BLaER1 (cell line): ENCODE measurements at regions not wholly inside any gene's neighbourhood (a gene's known extent, or its start where the extent isn't known, plus 50 kb on each side); places are given as distances from the start of the nearest gene placed in this dataset.

Experiments used
- H3K27ac ChIP-seq: shearing (Covaris generic); formaldehyde crosslinking; 2 replicates; pipeline ENCODE4 v1.8.1; 2022
- H3K27me3 ChIP-seq: shearing (Covaris generic); formaldehyde crosslinking; 2 replicates; pipeline ENCODE4 v1.8.1; 2022
- H3K36me3 ChIP-seq: shearing (Covaris generic); formaldehyde crosslinking; 2 replicates; pipeline ENCODE4 v1.8.1; 2022
- H3K4me1 ChIP-seq: shearing (Covaris generic); formaldehyde crosslinking; 2 replicates; pipeline ENCODE4 v1.8.1; 2022
- H3K4me2 ChIP-seq: shearing (Covaris generic); formaldehyde crosslinking; 2 replicates; pipeline ENCODE4 v1.8.1; 2022
- H3K4me3 ChIP-seq: shearing (Covaris generic); formaldehyde crosslinking; 2 replicates; pipeline ENCODE4 v1.8.1; 2022
- H3K9ac ChIP-seq: shearing (Covaris generic); formaldehyde crosslinking; 2 replicates; pipeline ENCODE4 v1.8.1; 2022
- H3K9me3 ChIP-seq: shearing (Covaris generic); formaldehyde crosslinking; 2 replicates; pipeline ENCODE4 v1.8.1; 2022
- H4K20me1 ChIP-seq: shearing (Covaris generic); formaldehyde crosslinking; 2 replicates; pipeline ENCODE4 v1.8.1; 2022
- Cebpa-rat ChIP-seq: shearing (Covaris generic); IDR thresholded peaks from 2 replicates; pipeline ENCODE4 v1.8.1; 2022

DNA sequence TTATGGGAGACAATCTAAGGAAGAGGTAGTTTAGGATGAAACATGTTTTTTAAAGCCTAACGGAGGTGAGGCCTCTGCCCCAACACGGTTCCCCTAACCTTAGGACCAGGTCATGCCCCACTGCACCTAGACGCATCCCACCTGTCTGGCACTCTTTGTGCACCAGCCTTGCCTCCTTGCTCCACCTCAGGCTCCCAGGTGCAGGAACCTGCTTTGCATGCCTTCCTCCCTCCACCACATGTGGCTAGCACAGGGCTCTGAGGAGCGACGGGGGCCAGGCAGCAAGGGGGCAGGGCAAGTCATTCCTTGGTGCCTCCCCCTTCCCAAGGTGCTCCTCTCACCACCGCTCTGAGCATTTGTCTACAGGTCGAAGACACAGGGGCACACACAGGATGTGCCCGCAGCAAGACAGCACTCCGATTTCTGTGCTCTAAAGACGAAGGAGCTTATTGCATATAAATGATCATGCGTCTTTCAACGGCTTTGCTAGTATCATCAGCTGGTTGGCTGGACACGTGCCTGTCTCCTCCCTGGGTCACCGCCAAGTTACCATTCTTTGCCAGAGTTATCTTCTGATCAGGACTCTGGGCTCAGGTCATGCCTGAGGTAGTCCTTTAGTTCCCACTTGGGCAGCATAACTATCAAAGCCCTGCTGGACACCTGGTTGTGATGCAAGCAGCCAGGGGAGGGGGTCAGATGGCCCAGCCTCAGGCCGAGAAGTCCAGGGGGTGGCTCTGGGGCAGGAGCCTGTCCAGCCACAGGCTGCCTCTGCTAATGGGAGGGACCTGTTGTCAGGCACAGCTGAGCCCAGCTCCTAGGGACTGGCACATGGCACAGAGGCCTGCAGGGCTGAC is 172.0 kb upstream of the NTM start:
- no peak for TF ChIP-seq Cebpa-rat
- Histone ChIP-seq H3K4me2 (no peak overlapping the region), H3K27ac (no peak overlapping the region), H3K27me3 (no peaks in the 10 kb centered on the region), H3K9ac (no peak overlapping the region), H3K9me3 (no peaks in the 10 kb centered on the region), H3K4me3 (no peak overlapping the region), H3K4me1 (peaks cover 14% of the 10 kb centered on the region; the same call in 1 of the 2 replicates), H3K36me3 (no peaks in the 10 kb centered on the region), H4K20me1 (no peaks in the 10 kb centered on the region)

DNA sequence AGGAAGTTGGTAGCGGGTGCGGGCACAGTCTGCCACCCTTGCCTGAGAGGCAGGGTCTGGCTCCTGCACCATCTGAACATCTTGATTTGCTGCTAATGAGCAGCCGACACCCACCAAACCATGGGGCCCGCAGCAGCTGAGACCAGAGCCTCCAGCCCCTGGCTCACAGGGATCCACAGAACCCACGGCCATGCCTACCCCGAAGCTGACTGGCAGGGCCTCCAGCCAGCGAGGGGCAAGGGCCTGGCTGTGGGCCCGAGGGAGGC is 171.5 kb upstream of the NTM start:
- TF ChIP-seq Cebpa-rat, result no peak
- Histone ChIP-seq H3K27ac (no peak overlapping the region), H3K4me2 (no peak overlapping the region), H3K4me1 (peaks cover 14% of the 10 kb centered on the region; the same call in 1 of the 2 replicates), H3K9me3 (no peaks in the 10 kb centered on the region), H3K36me3 (no peaks in the 10 kb centered on the region), H3K9ac (no peak overlapping the region), H4K20me1 (no peaks in the 10 kb centered on the region), H3K27me3 (no peaks in the 10 kb centered on the region), H3K4me3 (no peak overlapping the region)

- Histone ChIP-seq H3K27me3 (no peaks in the 10 kb centered on the region), H3K4me3 (no peak overlapping the region), H3K9ac (no peak overlapping the region), H4K20me1 (no peaks in the 10 kb centered on the region), H3K27ac (no peak overlapping the region), H3K4me1 (peaks cover 14% of the 10 kb centered on the region; the same call in 1 of the 2 replicates), H3K9me3 (no peaks in the 10 kb centered on the region), H3K36me3 (no peaks in the 10 kb centered on the region), H3K4me2 (no peak overlapping the region)
- TF ChIP-seq Cebpa-rat, result no peak
Observed at GRCh38 chr11:131201674-131202073, 168.7 kb upstream of the NTM start.

DNA sequence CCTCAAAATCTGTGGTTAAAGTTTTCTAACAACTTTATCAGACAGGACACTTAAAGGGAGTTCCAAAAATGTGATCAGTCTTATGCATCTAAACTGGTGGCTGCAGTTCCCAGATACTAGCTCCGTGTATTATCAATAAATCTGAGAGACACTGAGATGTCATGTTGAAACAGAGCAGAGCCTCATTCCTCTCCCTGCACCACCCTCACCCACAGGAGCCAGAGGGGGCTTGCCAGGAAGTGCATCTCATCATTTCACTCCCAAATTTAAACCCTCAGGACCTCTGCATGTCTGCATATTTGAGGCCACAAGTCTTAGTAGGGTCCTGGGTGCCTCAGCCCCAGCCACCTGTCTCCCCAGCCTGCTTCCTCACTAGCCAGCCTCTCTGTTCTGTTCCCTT is 167.4 kb upstream of the NTM start:
- Histone ChIP-seq H3K27me3 (no peaks in the 10 kb centered on the region), H3K4me2 (no peak overlapping the region), H3K9me3 (no peaks in the 10 kb centered on the region), H3K4me1 (peaks cover 14% of the 10 kb centered on the region; the same call in 1 of the 2 replicates), H3K4me3 (no peak overlapping the region), H3K27ac (no peak overlapping the region), H3K9ac (no peak overlapping the region), H3K36me3 (no peaks in the 10 kb centered on the region), H4K20me1 (no peaks in the 10 kb centered on the region)
- no peak for TF ChIP-seq Cebpa-rat

DNA sequence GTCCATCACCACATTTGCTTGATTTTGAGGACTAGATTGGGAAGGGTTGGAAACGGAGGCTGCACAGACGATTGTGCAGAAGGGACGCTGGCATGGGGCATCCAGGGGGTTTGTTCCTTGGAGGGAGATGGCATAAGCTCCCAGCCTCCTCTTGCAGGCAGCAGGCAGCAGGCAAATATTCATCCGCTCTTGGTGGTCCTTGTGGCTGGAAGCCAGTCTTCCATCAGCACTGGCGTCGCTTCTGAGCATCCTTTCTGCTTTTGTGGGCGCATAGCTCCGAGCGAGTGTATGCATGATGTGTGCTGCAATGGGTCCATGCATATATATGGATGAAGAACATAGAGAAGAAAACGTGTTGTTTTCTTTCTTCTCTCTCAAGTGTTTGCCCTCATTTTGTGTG is 166.1 kb upstream of the NTM start:
- Histone ChIP-seq H3K27me3 (no peaks in the 10 kb centered on the region), H3K4me1 (peaks cover 9% of the 10 kb centered on the region; the same call in 1 of the 2 replicates), H3K4me3 (no peak overlapping the region), H3K36me3 (no peaks in the 10 kb centered on the region), H3K9ac (no peak overlapping the region), H4K20me1 (no peaks in the 10 kb centered on the region), H3K27ac (no peak overlapping the region), H3K9me3 (no peaks in the 10 kb centered on the region), H3K4me2 (no peak overlapping the region)
- TF ChIP-seq Cebpa-rat, result no peak

GRCh38 chr11:131204765-131205380 is 165.5 kb upstream of the NTM start:
- peaks cover 4% of the 10 kb centered on the region; the same call in 1 of the 2 replicates for H3K4me1 ChIP-seq
- no peaks in the 10 kb centered on the region for H3K27me3 ChIP-seq
- H3K9me3 ChIP-seq, result no peaks in the 10 kb centered on the region
- H3K36me3 ChIP-seq, result no peaks in the 10 kb centered on the region
- H3K4me3 ChIP-seq, result no peak overlapping the region
- no peak overlapping the region for H3K9ac ChIP-seq
- H4K20me1 ChIP-seq, result no peaks in the 10 kb centered on the region
- no peak overlapping the region for H3K27ac ChIP-seq
- TF ChIP-seq Cebpa-rat, result no peak
- H3K4me2 ChIP-seq, result no peak overlapping the region

GRCh38 chr11:131206671-131207070 is 163.7 kb upstream of the NTM start:
- Histone ChIP-seq H4K20me1 (no peaks in the 10 kb centered on the region), H3K9ac (no peak overlapping the region), H3K27ac (no peak overlapping the region), H3K4me3 (no peak overlapping the region), H3K27me3 (no peaks in the 10 kb centered on the region), H3K4me1 (no peaks in the 10 kb centered on the region), H3K9me3 (no peaks in the 10 kb centered on the region), H3K4me2 (no peak overlapping the region), H3K36me3 (no peaks in the 10 kb centered on the region)
- TF ChIP-seq Cebpa-rat, result no peak

- no peak for TF ChIP-seq Cebpa-rat
- Histone ChIP-seq H3K4me2 (no peak overlapping the region), H3K9ac (no peak overlapping the region), H3K9me3 (no peaks in the 10 kb centered on the region), H3K27ac (no peak overlapping the region), H3K36me3 (no peaks in the 10 kb centered on the region), H3K4me1 (no peaks in the 10 kb centered on the region), H3K27me3 (no peaks in the 10 kb centered on the region), H3K4me3 (no peak overlapping the region), H4K20me1 (no peaks in the 10 kb centered on the region)
Observed at GRCh38 chr11:131207901-131208300, 162.5 kb upstream of the NTM start.

DNA sequence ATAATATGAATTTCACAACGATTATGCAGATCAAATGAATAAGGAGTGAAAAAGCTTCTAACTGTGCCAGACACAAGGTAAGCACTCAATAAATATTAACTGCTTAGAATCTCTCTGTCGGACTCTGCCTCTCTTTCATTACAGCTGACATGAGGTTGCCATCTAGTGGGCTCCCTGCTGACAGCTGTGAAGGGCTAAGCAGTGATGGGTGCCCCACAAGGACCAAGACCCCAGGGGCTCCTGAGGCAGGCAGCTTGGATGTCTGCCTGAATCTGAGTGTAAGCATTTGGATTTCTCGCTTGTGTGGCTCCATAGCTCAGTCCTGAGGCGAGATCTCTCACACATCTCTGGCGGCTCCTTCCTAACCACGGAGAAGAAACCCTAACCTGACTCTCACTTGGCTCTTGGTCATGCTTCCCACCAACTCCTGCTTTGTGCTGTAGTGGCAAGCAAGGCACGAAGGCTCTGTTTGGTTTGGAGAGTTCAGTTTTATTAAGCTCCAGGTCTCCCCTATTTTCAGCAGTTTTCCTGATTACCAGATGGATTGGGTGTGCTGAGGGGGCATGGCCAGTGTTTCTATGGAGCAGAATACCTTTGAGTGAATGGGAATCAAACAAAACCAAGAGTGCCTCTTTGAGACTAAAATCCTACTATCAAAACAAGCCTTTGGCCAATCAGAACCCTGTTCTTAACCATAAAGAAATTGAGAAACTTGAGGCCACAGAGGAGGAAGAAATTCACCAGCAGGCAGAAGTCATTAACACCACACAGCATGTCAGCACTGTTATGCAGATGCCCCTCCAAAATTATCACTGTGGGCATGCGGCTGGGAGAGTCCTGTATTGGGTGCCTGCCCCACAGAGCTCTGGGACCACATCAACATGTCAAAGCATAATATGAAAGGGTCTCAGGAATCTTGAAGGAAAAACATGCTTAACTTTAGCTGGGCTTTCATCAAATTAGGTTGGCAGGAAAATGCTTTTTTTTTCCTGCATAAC is 152.8 kb upstream of the NTM start:
- Histone ChIP-seq H3K4me3 (no peak overlapping the region), H3K9ac (no peak overlapping the region), H4K20me1 (no peaks in the 10 kb centered on the region), H3K36me3 (no peaks in the 10 kb centered on the region), H3K4me1 (no peaks in the 10 kb centered on the region), H3K4me2 (no peak overlapping the region), H3K27me3 (no peaks in the 10 kb centered on the region), H3K9me3 (no peaks in the 10 kb centered on the region), H3K27ac (no peak overlapping the region)
- no peak for TF ChIP-seq Cebpa-rat
